GM23338 (cell line): ENCODE measurements at regions not wholly inside any gene's neighbourhood (a gene's known extent, or its start where the extent isn't known, plus 50 kb on each side); places are given as distances from the start of the nearest gene placed in this dataset.

Experiments used
- ATAC-seq: fragments of 200-7000 bp; cut with Tn5 transposase; 3 replicates; pipeline ENCODE4 v1.9.1; 2020
- DNase-seq: peaks from one replicate; pipeline ENCODE4 v3.0.0-alpha.2; 2015; ENCODE audit warnings: low spot score
- H2AFZ ChIP-seq: fragments of 200-600 bp; sonication (generic); 2 replicates; pipeline ENCODE4 v1.8.0; 2016; ENCODE audit warnings: antibody characterized with exemption, mild to moderate bottlenecking, moderate library complexity
- H3F3A ChIP-seq: fragments of 200-600 bp; sonication (generic); replicated peaks from 2 replicates; pipeline ENCODE4 v1.8.0; 2017; ENCODE audit warnings: antibody characterized with exemption, mixed run types, low read depth
- H3K27ac ChIP-seq: fragments of 200-600 bp; sonication (generic); 2 replicates; pipeline ENCODE4 v1.6.1; 2016; ENCODE audit warnings: low read depth
- H3K27me3 ChIP-seq: fragments of 200-600 bp; sonication (generic); 2 replicates; pipeline ENCODE4 v1.8.0; 2016; ENCODE audit warnings: mild to moderate bottlenecking, mixed run types, moderate library complexity; ENCODE audit not compliant: insufficient read depth
- H3K36me3 ChIP-seq: fragments of 200-600 bp; sonication (generic); 2 replicates; pipeline ENCODE4 v1.8.0; 2016; ENCODE audit warnings: mild to moderate bottlenecking; ENCODE audit not compliant: insufficient read depth
- H3K4me1 ChIP-seq: fragments of 200-600 bp; sonication (generic); 2 replicates; pipeline ENCODE4 v1.8.0; 2016; ENCODE audit warnings: mild to moderate bottlenecking, moderate library complexity; ENCODE audit not compliant: insufficient read depth
- H3K4me2 ChIP-seq: fragments of 200-600 bp; sonication (generic); 2 replicates; pipeline ENCODE4 v1.7.1; 2017; ENCODE audit warnings: mixed run types
- H3K4me3 ChIP-seq: fragments of 200-600 bp; sonication (generic); 2 replicates; pipeline ENCODE4 v1.6.1; 2016; ENCODE audit warnings: mixed run types
- H3K79me2 ChIP-seq: fragments of 200-600 bp; sonication (generic); replicated peaks from 2 replicates; pipeline ENCODE4 v1.8.0; 2017; ENCODE audit warnings: mild to moderate bottlenecking; ENCODE audit not compliant: insufficient read depth
- H3K9me2 ChIP-seq: fragments of 200-600 bp; sonication (generic); 2 replicates; pipeline ENCODE4 v1.8.0; 2017; ENCODE audit not compliant: insufficient read depth
- H4K20me1 ChIP-seq: fragments of 200-600 bp; sonication (generic); replicated peaks from 2 replicates; pipeline ENCODE4 v1.8.0; 2017; ENCODE audit warnings: mild to moderate bottlenecking; ENCODE audit not compliant: insufficient read depth
- H3K27ac Mint-ChIP-seq: 2 replicates; pipeline ENCODE4 v1.8.0; 2020; ENCODE audit warnings: inconsistent platforms, mild to moderate bottlenecking, moderate library complexity, mixed read lengths
- H3K27me3 Mint-ChIP-seq: 3 replicates; pipeline ENCODE4 v1.8.0; 2022; ENCODE audit warnings: low read depth, mild to moderate bottlenecking, moderate library complexity, mixed read lengths, inconsistent platforms; ENCODE audit not compliant: insufficient read depth, poor library complexity
- H3K36me3 Mint-ChIP-seq: 3 replicates; pipeline ENCODE4 v1.8.0; 2021; ENCODE audit warnings: low read depth, mild to moderate bottlenecking, inconsistent platforms, moderate library complexity, mixed read lengths
- H3K4me1 Mint-ChIP-seq: 3 replicates; pipeline ENCODE4 v1.8.0; 2020; ENCODE audit warnings: mild to moderate bottlenecking, inconsistent platforms, mixed read lengths
- H3K4me3 Mint-ChIP-seq: 3 replicates; pipeline ENCODE4 v1.8.0; 2021; ENCODE audit warnings: moderate library complexity, mild to moderate bottlenecking, inconsistent platforms, mixed read lengths
- H3K9me3 Mint-ChIP-seq: 3 replicates; pipeline ENCODE4 v1.8.0; 2020; ENCODE audit warnings: moderate library complexity, mild to moderate bottlenecking, inconsistent platforms, mixed read lengths
- EZH2phosphoT487 ChIP-seq: fragments of 200-600 bp; sonication (generic); IDR thresholded peaks from one replicate; pipeline ENCODE4 v1.8.1; 2018; ENCODE audit warnings: antibody characterized with exemption; ENCODE audit not compliant: unreplicated experiment
- JUNB ChIP-seq: IDR thresholded peaks from one replicate; pipeline ENCODE4 v1.6.1; 2016; ENCODE audit warnings: antibody characterized with exemption; ENCODE audit not compliant: unreplicated experiment
- NANOG ChIP-seq: IDR thresholded peaks from 2 replicates; pipeline ENCODE4 v1.6.1; 2016; ENCODE audit warnings: antibody characterized with exemption, borderline replicate concordance
- ZNF114 ChIP-seq: fragments of 250-450 bp; sonication (Bioruptor Pico); IDR thresholded peaks from 2 replicates; pipeline ENCODE4 v1.5.0; 2020; ENCODE audit warnings: mild to moderate bottlenecking, moderate library complexity
- TF ChIP-seq, protein P1 (sequence below), 2 experiments: fragments of 200-600 bp in 1 of 2; sonication (generic) in 1 of 2; conservative IDR thresholded peaks; 2 replicates each; pipeline versions ENCODE4 v1.5.1 to v1.6.1; 2016 to 2017; ENCODE audit warnings: antibody characterized with exemption in 2 of 2, low read depth in 2 of 2, mild to moderate bottlenecking in 2 of 2, moderate library complexity in 1 of 2
- TF ChIP-seq, protein P2 (sequence below): fragments of 250-450 bp; sonication (Bioruptor Pico); IDR thresholded peaks from 2 replicates; pipeline ENCODE4 v1.5.0; 2020; ENCODE audit warnings: mild to moderate bottlenecking, moderate library complexity

DNA sequence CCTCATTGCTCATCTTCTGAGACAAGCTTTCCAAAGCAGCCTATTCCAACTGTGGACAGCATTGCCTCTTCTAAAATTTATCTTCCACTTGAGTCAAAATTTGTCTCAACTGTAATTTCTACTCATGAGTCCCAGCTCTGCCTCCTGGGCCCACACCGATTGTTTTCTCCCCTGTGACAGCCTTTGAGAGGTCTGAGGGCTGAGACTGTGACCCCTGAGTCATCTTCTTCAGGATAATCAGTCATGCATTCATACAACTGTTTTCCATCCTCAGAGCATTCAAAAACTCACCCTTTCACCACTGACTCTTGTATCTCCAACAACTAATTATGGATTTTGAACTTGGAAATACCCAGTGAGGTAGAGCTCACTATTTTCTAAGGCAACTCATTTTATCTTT is 228.1 kb downstream of the EDA2R start:
- no peak overlapping the region for H3K27ac ChIP-seq
- no peak overlapping the region for H3K4me3 Mint-ChIP-seq
- TF ChIP-seq, protein P1, sequence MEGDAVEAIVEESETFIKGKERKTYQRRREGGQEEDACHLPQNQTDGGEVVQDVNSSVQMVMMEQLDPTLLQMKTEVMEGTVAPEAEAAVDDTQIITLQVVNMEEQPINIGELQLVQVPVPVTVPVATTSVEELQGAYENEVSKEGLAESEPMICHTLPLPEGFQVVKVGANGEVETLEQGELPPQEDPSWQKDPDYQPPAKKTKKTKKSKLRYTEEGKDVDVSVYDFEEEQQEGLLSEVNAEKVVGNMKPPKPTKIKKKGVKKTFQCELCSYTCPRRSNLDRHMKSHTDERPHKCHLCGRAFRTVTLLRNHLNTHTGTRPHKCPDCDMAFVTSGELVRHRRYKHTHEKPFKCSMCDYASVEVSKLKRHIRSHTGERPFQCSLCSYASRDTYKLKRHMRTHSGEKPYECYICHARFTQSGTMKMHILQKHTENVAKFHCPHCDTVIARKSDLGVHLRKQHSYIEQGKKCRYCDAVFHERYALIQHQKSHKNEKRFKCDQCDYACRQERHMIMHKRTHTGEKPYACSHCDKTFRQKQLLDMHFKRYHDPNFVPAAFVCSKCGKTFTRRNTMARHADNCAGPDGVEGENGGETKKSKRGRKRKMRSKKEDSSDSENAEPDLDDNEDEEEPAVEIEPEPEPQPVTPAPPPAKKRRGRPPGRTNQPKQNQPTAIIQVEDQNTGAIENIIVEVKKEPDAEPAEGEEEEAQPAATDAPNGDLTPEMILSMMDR (conservative IDR thresholded peaks at IDR 0.05; ENCODE audit: low read depth in 2 of 2): no peak
- no peak for TF ChIP-seq NANOG
- TF ChIP-seq ZNF114 (CRISPR knock-in tag): no peak
- TF ChIP-seq, protein P2, sequence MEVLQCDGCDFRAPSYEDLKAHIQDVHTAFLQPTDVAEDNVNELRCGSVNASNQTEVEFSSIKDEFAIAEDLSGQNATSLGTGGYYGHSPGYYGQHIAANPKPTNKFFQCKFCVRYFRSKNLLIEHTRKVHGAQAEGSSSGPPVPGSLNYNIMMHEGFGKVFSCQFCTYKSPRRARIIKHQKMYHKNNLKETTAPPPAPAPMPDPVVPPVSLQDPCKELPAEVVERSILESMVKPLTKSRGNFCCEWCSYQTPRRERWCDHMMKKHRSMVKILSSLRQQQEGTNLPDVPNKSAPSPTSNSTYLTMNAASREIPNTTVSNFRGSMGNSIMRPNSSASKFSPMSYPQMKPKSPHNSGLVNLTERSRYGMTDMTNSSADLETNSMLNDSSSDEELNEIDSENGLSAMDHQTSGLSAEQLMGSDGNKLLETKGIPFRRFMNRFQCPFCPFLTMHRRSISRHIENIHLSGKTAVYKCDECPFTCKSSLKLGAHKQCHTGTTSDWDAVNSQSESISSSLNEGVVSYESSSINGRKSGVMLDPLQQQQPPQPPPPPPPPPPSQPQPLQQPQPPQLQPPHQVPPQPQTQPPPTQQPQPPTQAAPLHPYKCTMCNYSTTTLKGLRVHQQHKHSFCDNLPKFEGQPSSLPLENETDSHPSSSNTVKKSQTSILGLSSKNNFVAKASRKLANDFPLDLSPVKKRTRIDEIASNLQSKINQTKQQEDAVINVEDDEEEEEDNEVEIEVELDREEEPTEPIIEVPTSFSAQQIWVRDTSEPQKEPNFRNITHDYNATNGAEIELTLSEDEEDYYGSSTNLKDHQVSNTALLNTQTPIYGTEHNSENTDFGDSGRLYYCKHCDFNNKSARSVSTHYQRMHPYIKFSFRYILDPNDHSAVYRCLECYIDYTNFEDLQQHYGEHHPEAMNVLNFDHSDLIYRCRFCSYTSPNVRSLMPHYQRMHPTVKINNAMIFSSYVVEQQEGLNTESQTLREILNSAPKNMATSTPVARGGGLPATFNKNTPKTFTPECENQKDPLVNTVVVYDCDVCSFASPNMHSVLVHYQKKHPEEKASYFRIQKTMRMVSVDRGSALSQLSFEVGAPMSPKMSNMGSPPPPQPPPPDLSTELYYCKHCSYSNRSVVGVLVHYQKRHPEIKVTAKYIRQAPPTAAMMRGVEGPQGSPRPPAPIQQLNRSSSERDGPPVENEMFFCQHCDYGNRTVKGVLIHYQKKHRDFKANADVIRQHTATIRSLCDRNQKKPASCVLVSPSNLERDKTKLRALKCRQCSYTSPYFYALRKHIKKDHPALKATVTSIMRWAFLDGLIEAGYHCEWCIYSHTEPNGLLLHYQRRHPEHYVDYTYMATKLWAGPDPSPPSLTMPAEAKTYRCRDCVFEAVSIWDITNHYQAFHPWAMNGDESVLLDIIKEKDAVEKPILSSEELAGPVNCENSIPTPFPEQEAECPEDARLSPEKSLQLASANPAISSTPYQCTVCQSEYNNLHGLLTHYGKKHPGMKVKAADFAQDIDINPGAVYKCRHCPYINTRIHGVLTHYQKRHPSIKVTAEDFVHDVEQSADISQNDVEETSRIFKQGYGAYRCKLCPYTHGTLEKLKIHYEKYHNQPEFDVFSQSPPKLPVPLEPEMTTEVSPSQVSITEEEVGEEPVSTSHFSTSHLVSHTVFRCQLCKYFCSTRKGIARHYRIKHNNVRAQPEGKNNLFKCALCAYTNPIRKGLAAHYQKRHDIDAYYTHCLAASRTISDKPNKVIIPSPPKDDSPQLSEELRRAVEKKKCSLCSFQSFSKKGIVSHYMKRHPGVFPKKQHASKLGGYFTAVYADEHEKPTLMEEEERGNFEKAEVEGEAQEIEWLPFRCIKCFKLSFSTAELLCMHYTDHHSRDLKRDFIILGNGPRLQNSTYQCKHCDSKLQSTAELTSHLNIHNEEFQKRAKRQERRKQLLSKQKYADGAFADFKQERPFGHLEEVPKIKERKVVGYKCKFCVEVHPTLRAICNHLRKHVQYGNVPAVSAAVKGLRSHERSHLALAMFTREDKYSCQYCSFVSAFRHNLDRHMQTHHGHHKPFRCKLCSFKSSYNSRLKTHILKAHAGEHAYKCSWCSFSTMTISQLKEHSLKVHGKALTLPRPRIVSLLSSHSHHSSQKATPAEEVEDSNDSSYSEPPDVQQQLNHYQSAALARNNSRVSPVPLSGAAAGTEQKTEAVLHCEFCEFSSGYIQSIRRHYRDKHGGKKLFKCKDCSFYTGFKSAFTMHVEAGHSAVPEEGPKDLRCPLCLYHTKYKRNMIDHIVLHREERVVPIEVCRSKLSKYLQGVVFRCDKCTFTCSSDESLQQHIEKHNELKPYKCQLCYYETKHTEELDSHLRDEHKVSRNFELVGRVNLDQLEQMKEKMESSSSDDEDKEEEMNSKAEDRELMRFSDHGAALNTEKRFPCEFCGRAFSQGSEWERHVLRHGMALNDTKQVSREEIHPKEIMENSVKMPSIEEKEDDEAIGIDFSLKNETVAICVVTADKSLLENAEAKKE: no peak
- no peak for TF ChIP-seq JUNB
- no peak for TF ChIP-seq EZH2phosphoT487
- H3K36me3 Mint-ChIP-seq: peaks cover 11% of the 10 kb centered on the region; the same call in 1 of the 3 replicates
- no peak overlapping the region for H3K27ac Mint-ChIP-seq
- no peak overlapping the region for H3K4me2 ChIP-seq
- H3K9me3 Mint-ChIP-seq: peaks cover 65% of the 10 kb centered on the region
- H3F3A ChIP-seq: no peaks in the 10 kb centered on the region
- peaks cover 2% of the 10 kb centered on the region for H3K27me3 Mint-ChIP-seq
- no peaks in the 10 kb centered on the region for H3K4me1 Mint-ChIP-seq
- no peak overlapping the region for H2AFZ ChIP-seq
- H3K9me2 ChIP-seq: no peaks in the 10 kb centered on the region
- no peak for DNase-seq
- no peaks in the 10 kb centered on the region for H3K4me1 ChIP-seq
- no peaks in the 10 kb centered on the region for H3K36me3 ChIP-seq
- no peaks in the 10 kb centered on the region for H3K79me2 ChIP-seq
- H3K4me3 ChIP-seq: no peak overlapping the region
- ATAC-seq: no peak
- H4K20me1 ChIP-seq: no peaks in the 10 kb centered on the region
- no peaks in the 10 kb centered on the region for H3K27me3 ChIP-seq
